ENCODE measurements at regions not wholly inside any gene's neighbourhood (a gene's known extent, or its start where the extent isn't known, plus 50 kb on each side); places are given as distances from the start of the nearest gene placed in this dataset.

GRCh38 chr18:65994302-65994701, 243.5 kb downstream of the CDH7 start:
- TF ChIP-seq SP1 (IDR thresholded peaks at IDR 0.05) (no peak), FOXM1 (IDR thresholded peaks at IDR 0.05; ENCODE audit: borderline replicate concordance) (no peak), ZNF384 (IDR thresholded peaks at IDR 0.05) (no peak), SUZ12 (IDR thresholded peaks at IDR 0.05) (no peak), TARDBP (IDR thresholded peaks at IDR 0.05) (no peak), FOXK2 (IDR thresholded peaks at IDR 0.05) (no peak), BHLHE40 (IDR thresholded peaks at IDR 0.05; ENCODE audit: borderline replicate concordance) (no peak), ELF4 (IDR thresholded peaks at IDR 0.05) (no peak), NFRKB (IDR thresholded peaks at IDR 0.05) (no peak), L3MBTL2 (conservative IDR thresholded peaks at IDR 0.05) (no peak), PKNOX1 (IDR thresholded peaks at IDR 0.05) (no peak), LEF1 (IDR thresholded peaks at IDR 0.05; ENCODE audit: borderline replicate concordance) (no peak), HDGF (IDR thresholded peaks at IDR 0.05; ENCODE audit: borderline replicate concordance) (no peak), CTBP1 (IDR thresholded peaks at IDR 0.05; ENCODE audit: borderline replicate concordance) (no peak)
